ENCODE measurements at regions not wholly inside any gene's neighbourhood (a gene's known extent, or its start where the extent isn't known, plus 50 kb on each side); places are given as distances from the start of the nearest gene placed in this dataset.

DNA sequence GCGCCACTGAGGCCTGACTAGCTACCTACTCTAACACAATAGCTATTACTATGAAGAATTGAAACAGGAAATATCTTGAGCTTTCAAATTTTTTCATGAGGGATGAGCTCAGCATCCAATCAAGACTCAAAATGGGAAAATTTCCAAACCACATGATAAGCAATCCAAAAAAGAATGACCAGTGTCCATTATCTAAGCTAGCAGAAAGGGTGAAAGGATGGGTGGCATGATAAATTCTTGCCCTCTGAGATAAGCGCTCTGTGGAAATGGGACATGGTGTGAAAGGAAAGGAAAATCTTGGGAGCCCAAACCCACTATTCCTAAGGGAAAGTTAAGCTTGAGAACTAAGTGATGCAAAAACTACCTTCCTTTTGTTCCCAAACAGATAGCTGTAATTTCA, 170.2 kb upstream of the NREP start:
- H2AFZ ChIP-seq: no peak overlapping the region
- no peak for ATAC-seq
- no peak for DNase-seq (ENCODE audit: low spot score)
- no peaks in the 10 kb centered on the region; the same call in 2 of the 3 replicates for H3K4me1 Mint-ChIP-seq
- no peak overlapping the region for H3K27ac ChIP-seq (ENCODE audit: low read depth)
- H3K27me3 Mint-ChIP-seq (ENCODE audit: insufficient read depth, low read depth, poor library complexity): no peaks in the 10 kb centered on the region
- H3K4me1 ChIP-seq (ENCODE audit: insufficient read depth): no peaks in the 10 kb centered on the region
- H3K79me2 ChIP-seq (replicated peaks; ENCODE audit: insufficient read depth): no peaks in the 10 kb centered on the region
- H3K9me3 Mint-ChIP-seq: no peaks in the 10 kb centered on the region
- H3F3A ChIP-seq (replicated peaks; ENCODE audit: low read depth): no peaks in the 10 kb centered on the region
- H3K9me2 ChIP-seq (ENCODE audit: insufficient read depth): no peaks in the 10 kb centered on the region; the same call in 1 of the 2 replicates
- H3K27ac Mint-ChIP-seq: no peak overlapping the region
- no peaks in the 10 kb centered on the region for H3K36me3 ChIP-seq (ENCODE audit: insufficient read depth)
- H3K27me3 ChIP-seq (ENCODE audit: insufficient read depth): no peaks in the 10 kb centered on the region
- no peaks in the 10 kb centered on the region for H4K20me1 ChIP-seq (replicated peaks; ENCODE audit: insufficient read depth)
- H3K4me3 Mint-ChIP-seq: no peak overlapping the region
- TF ChIP-seq CREB1 (CRISPR knock-in tag; IDR thresholded peaks at IDR 0.05; ENCODE audit: low read depth): no peak
- TF ChIP-seq NANOG (IDR thresholded peaks at IDR 0.05; ENCODE audit: borderline replicate concordance): no peak
- TF ChIP-seq ZNF331 (CRISPR knock-in tag; IDR thresholded peaks at IDR 0.05; ENCODE audit: low read depth): no peak
- no peak for TF ChIP-seq POLR2AphosphoS5 (IDR thresholded peaks at IDR 0.05; ENCODE audit: low read depth)
- TF ChIP-seq JUNB (IDR thresholded peaks at IDR 0.05; ENCODE audit: unreplicated experiment): no peak
- TF ChIP-seq ZNF114 (CRISPR knock-in tag; IDR thresholded peaks at IDR 0.05): no peak
- TF ChIP-seq, protein P1, sequence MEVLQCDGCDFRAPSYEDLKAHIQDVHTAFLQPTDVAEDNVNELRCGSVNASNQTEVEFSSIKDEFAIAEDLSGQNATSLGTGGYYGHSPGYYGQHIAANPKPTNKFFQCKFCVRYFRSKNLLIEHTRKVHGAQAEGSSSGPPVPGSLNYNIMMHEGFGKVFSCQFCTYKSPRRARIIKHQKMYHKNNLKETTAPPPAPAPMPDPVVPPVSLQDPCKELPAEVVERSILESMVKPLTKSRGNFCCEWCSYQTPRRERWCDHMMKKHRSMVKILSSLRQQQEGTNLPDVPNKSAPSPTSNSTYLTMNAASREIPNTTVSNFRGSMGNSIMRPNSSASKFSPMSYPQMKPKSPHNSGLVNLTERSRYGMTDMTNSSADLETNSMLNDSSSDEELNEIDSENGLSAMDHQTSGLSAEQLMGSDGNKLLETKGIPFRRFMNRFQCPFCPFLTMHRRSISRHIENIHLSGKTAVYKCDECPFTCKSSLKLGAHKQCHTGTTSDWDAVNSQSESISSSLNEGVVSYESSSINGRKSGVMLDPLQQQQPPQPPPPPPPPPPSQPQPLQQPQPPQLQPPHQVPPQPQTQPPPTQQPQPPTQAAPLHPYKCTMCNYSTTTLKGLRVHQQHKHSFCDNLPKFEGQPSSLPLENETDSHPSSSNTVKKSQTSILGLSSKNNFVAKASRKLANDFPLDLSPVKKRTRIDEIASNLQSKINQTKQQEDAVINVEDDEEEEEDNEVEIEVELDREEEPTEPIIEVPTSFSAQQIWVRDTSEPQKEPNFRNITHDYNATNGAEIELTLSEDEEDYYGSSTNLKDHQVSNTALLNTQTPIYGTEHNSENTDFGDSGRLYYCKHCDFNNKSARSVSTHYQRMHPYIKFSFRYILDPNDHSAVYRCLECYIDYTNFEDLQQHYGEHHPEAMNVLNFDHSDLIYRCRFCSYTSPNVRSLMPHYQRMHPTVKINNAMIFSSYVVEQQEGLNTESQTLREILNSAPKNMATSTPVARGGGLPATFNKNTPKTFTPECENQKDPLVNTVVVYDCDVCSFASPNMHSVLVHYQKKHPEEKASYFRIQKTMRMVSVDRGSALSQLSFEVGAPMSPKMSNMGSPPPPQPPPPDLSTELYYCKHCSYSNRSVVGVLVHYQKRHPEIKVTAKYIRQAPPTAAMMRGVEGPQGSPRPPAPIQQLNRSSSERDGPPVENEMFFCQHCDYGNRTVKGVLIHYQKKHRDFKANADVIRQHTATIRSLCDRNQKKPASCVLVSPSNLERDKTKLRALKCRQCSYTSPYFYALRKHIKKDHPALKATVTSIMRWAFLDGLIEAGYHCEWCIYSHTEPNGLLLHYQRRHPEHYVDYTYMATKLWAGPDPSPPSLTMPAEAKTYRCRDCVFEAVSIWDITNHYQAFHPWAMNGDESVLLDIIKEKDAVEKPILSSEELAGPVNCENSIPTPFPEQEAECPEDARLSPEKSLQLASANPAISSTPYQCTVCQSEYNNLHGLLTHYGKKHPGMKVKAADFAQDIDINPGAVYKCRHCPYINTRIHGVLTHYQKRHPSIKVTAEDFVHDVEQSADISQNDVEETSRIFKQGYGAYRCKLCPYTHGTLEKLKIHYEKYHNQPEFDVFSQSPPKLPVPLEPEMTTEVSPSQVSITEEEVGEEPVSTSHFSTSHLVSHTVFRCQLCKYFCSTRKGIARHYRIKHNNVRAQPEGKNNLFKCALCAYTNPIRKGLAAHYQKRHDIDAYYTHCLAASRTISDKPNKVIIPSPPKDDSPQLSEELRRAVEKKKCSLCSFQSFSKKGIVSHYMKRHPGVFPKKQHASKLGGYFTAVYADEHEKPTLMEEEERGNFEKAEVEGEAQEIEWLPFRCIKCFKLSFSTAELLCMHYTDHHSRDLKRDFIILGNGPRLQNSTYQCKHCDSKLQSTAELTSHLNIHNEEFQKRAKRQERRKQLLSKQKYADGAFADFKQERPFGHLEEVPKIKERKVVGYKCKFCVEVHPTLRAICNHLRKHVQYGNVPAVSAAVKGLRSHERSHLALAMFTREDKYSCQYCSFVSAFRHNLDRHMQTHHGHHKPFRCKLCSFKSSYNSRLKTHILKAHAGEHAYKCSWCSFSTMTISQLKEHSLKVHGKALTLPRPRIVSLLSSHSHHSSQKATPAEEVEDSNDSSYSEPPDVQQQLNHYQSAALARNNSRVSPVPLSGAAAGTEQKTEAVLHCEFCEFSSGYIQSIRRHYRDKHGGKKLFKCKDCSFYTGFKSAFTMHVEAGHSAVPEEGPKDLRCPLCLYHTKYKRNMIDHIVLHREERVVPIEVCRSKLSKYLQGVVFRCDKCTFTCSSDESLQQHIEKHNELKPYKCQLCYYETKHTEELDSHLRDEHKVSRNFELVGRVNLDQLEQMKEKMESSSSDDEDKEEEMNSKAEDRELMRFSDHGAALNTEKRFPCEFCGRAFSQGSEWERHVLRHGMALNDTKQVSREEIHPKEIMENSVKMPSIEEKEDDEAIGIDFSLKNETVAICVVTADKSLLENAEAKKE (CRISPR knock-in tag; IDR thresholded peaks at IDR 0.05): no peak
- no peak for TF ChIP-seq REST (IDR thresholded peaks at IDR 0.05; ENCODE audit: unreplicated experiment)
- TF ChIP-seq EZH2 (IDR thresholded peaks at IDR 0.05; ENCODE audit: low read depth, unreplicated experiment): no peak
- no peak for TF ChIP-seq EZH2phosphoT487 (IDR thresholded peaks at IDR 0.05; ENCODE audit: unreplicated experiment)
- no peak for TF ChIP-seq ETS1 (IDR thresholded peaks at IDR 0.05)
- no peaks in the 10 kb centered on the region for H3K36me3 Mint-ChIP-seq (ENCODE audit: low read depth)
- H3K4me2 ChIP-seq: no peak overlapping the region
- no peak overlapping the region for H3K4me3 ChIP-seq

All from GM23338 (cell line).